ENCODE measurements at regions not wholly inside any gene's neighbourhood (a gene's known extent, or its start where the extent isn't known, plus 50 kb on each side); places are given as distances from the start of the nearest gene placed in this dataset.
"Not testable (repeated sequence)": the region's sequence is repeated elsewhere in the genome, so short reads cannot be mapped to it uniquely, and the experiment has no call there.

GRCh38 chr7:124322561-124322960, 289.7 kb upstream of the TMEM229A start:
- DNase-seq: no peak

- DNase-seq: no peak
Observed at GRCh38 chr7:124318721-124319450, 286.0 kb upstream of the TMEM229A start.

- no peak for DNase-seq
Observed at GRCh38 chr7:124310934-124311390, 278.1 kb upstream of the TMEM229A start.

- no peak for DNase-seq
Observed at GRCh38 chr7:124308384-124308783, 275.5 kb upstream of the TMEM229A start.

- no peak for DNase-seq
Observed at GRCh38 chr7:124295289-124295688, 262.4 kb upstream of the TMEM229A start.

GRCh38 chr7:124284937-124285336, 252.1 kb upstream of the TMEM229A start:
- no peak for DNase-seq

- no peak for DNase-seq
Observed at GRCh38 chr7:124276005-124276622, 243.2 kb upstream of the TMEM229A start.

GRCh38 chr7:124275411-124275810, 242.5 kb upstream of the TMEM229A start:
- DNase-seq: no peak

- no peak for DNase-seq
Observed at GRCh38 chr7:124269774-124270173, 236.9 kb upstream of the TMEM229A start.

GRCh38 chr7:124267154-124267553, 234.3 kb upstream of the TMEM229A start:
- no peak for DNase-seq

GRCh38 chr7:124263232-124263827, 230.5 kb upstream of the TMEM229A start:
- no peak for DNase-seq

- DNase-seq: no peak
Observed at GRCh38 chr7:124261710-124262109, 228.8 kb upstream of the TMEM229A start.

- no peak for DNase-seq
Observed at GRCh38 chr7:124257638-124258308, 224.9 kb upstream of the TMEM229A start.

GRCh38 chr7:124255041-124255655, 222.3 kb upstream of the TMEM229A start:
- DNase-seq: no peak

- no peak for DNase-seq
Observed at GRCh38 chr7:124254396-124254795, 221.5 kb upstream of the TMEM229A start.

- DNase-seq: no peak
Observed at GRCh38 chr7:124251636-124252035, 218.8 kb upstream of the TMEM229A start.

- no peak for DNase-seq
Observed at GRCh38 chr7:124250297-124251034, 217.6 kb upstream of the TMEM229A start.

GRCh38 chr7:124247691-124248090, 214.8 kb upstream of the TMEM229A start:
- DNase-seq: no peak

GRCh38 chr7:124246262-124246863, 213.5 kb upstream of the TMEM229A start:
- no peak for DNase-seq

- not testable (repeated sequence) for DNase-seq
Observed at GRCh38 chr7:124244469-124244868, 211.6 kb upstream of the TMEM229A start.

- DNase-seq: no peak
Observed at GRCh38 chr7:124219681-124220080, 186.8 kb upstream of the TMEM229A start.

- DNase-seq: no peak
Observed at GRCh38 chr7:124208642-124209041, 175.8 kb upstream of the TMEM229A start.

Measured in NCI-H510A (cell line).